Heart left ventricle (tissue), 16 donors: ENCODE measurements at regions not wholly inside any gene's neighbourhood (a gene's known extent, or its start where the extent isn't known, plus 50 kb on each side); places are given as distances from the start of the nearest gene placed in this dataset.

Source experiments
- ATAC-seq, 4 donors: fragments of 200-7000 bp; cut with Tn5 transposase; one replicate each; pipeline ENCODE4 v1.9.1; 2020 to 2022; ENCODE audit warnings: moderate library complexity in 4 of 4, mild to moderate bottlenecking in 3 of 4, moderate number of reproducible peaks in 1 of 4
- DNase-seq, 5 donors: peaks; one replicate each; pipeline ENCODE4 v3.0.0-alpha.2; 2020
- H3K27ac ChIP-seq, 12 donors: fragments of 200-600 bp; sonication (generic) in 4 of 12; one replicate each; pipeline versions ENCODE4 v1.5.0 to v1.8.0; 2016 to 2022; ENCODE audit warnings: mild to moderate bottlenecking in 2 of 12
- H3K27me3 ChIP-seq, 9 donors: fragments of 200-600 bp; sonication (generic) in 2 of 9; one replicate each; pipeline versions ENCODE4 v1.5.1 to v1.8.0; 2016 to 2022; ENCODE audit warnings: mild to moderate bottlenecking in 3 of 9
- H3K36me3 ChIP-seq, 9 donors: fragments of 200-600 bp; sonication (generic) in 2 of 9; one replicate each; pipeline versions ENCODE4 v1.5.0 to v1.8.0; 2018 to 2022; ENCODE audit warnings: mild to moderate bottlenecking in 2 of 9
- H3K4me1 ChIP-seq, 12 donors: fragments of 200-600 bp; sonication (generic) in 4 of 12; one replicate each; pipeline versions ENCODE4 v1.5.0 to v1.8.0; 2016 to 2022; ENCODE audit warnings: mild to moderate bottlenecking in 3 of 12
- H3K4me3 ChIP-seq, 12 donors: fragments of 200-600 bp; sonication (generic) in 4 of 12; one replicate each; pipeline versions ENCODE4 v1.5.0 to v1.8.0; 2017 to 2022; ENCODE audit warnings: mild to moderate bottlenecking in 9 of 12, moderate library complexity in 4 of 12
- H3K9me3 ChIP-seq, 12 donors: fragments of 200-600 bp; sonication (generic) in 4 of 12; one replicate each; pipeline versions ENCODE4 v1.5.0 to v1.8.0; 2016 to 2022; ENCODE audit warnings: mild to moderate bottlenecking in 1 of 12
- CTCF ChIP-seq, 12 donors: fragments of 200-600 bp; sonication (generic) in 4 of 12; IDR thresholded peaks; one replicate each; pipeline versions ENCODE4 v1.5.0 to v1.8.0; 2018 to 2022; ENCODE audit warnings: antibody characterized with exemption in 12 of 12, mild to moderate bottlenecking in 5 of 12
- POLR2A ChIP-seq, 2 donors: fragments of 450-650 bp; IDR thresholded peaks; one replicate each; pipeline ENCODE4 v1.6.1; 2017; ENCODE audit warnings: antibody characterized with exemption in 2 of 2, mild to moderate bottlenecking in 2 of 2, moderate library complexity in 2 of 2
- WGBS, 4 donors: extraction: QIAGEN DNeasy Blood & Tissue Kit in 2 of 4; methylation state at CpG; one replicate each; pipeline versions ENCODE4 v1.1.5 to v1.1.7; 2013 to 2018; 5-methylcytosine and 5-hydroxymethylcytosine counted together
- intact Hi-C, 10 donors: fragments of 100-400 bp; cut with DNase I; formaldehyde crosslinking; loops; one replicate each; pipeline versions ENCODE4 v1.11.1 to v1.14.2; 2022
- donor health status: ischemic (EF 13 %, LVEDD 7.1; RV severe dilation, severe dysfunction).
- donor health status: healthy with polysubstance abuse.
- donor health status: DM: no; HTN: yes; CAD: no.
- donor health status: DM: no; HTN: no; CAD: no.
- donor health status: ischemic (EF 25% LVEDD 6.9; RV normal size, moderate dysfunction).
- donor health status: ischemic (EF 25% LVEDD 5.7; RV mildly dilated, moderate dysfunction).
- donor health status: healthy.
- donor health status: DM: yes; HTN: yes; CAD: no.
- donor health status: ischemic (EF 35%, LVEDD 5.7; RV mildly dilated, moderate dysfunction).
- donor health status: nonischemic (EF 11% LVEDD 7.7; RV severe dilation, severe dysfunction).
- donor health status: DM: yes; HTN: yes; CAD: no.
- donor health status: PGD.
- donor health status: ischemic (EF 29% LVEDD 5.4; RV normal size, mild dysfunction).
- donor health status: nonischemic (EF 23%, LVEDD 6.1; RV moderate dilation, normal function).

- H3K4me3 ChIP-seq = no peak overlapping the region
- 39 to 61% (median 45%) methylated on average over 6 of the region's 6 CpGs for WGBS, 4 donors
- TF ChIP-seq POLR2A (IDR thresholded peaks at IDR 0.05) = no peak
- TF ChIP-seq CTCF (IDR thresholded peaks at IDR 0.05) = no peak
- H3K36me3 ChIP-seq = no peaks in the 10 kb centered on the region
- no peaks in the 10 kb centered on the region for H3K9me3 ChIP-seq
- intact Hi-C loops = no loop called here
- H3K27ac ChIP-seq = no peak overlapping the region
- no peaks in the 10 kb centered on the region for H3K4me1 ChIP-seq
- DNase-seq (no peak), ATAC-seq (no peak)
- no peaks in the 10 kb centered on the region for H3K27me3 ChIP-seq
These were observed 127.1 kb upstream of the CDH7 start for GRCh38 chr18:65623676-65624075.

GRCh38 chr18:65622436-65622835 lies 128.4 kb upstream of the CDH7 start:
- no peaks in the 10 kb centered on the region for H3K27me3 ChIP-seq
- WGBS, 4 donors = 45 to 52% (median 49%) methylated on average over 4 of the region's 4 CpGs
- ATAC-seq = no peak
- no peaks in the 10 kb centered on the region for H3K36me3 ChIP-seq
- TF ChIP-seq POLR2A (IDR thresholded peaks at IDR 0.05) = no peak
- no peak for TF ChIP-seq CTCF (IDR thresholded peaks at IDR 0.05)
- no peak for DNase-seq
- H3K27ac ChIP-seq = no peak overlapping the region
- H3K4me3 ChIP-seq = no peak overlapping the region
- H3K4me1 ChIP-seq = no peaks in the 10 kb centered on the region
- intact Hi-C loops = no loop called here
- no peaks in the 10 kb centered on the region for H3K9me3 ChIP-seq

GRCh38 chr18:65620076-65620696 lies 130.6 kb upstream of the CDH7 start:
- Histone ChIP-seq H3K36me3 (no peaks in the 10 kb centered on the region), H3K9me3 (no peaks in the 10 kb centered on the region), H3K27me3 (no peaks in the 10 kb centered on the region), H3K27ac (no peak overlapping the region), H3K4me1 (no peaks in the 10 kb centered on the region), H3K4me3 (no peak overlapping the region)
- intact Hi-C loops = no loop called here
- no peak for TF ChIP-seq POLR2A (IDR thresholded peaks at IDR 0.05)
- TF ChIP-seq CTCF (IDR thresholded peaks at IDR 0.05) = no peak
- DNase-seq (no peak), ATAC-seq (no peak)
- WGBS, 4 donors = 83 to 86% (median 83%) methylated on average over 9 of the region's 9 CpGs

GRCh38 chr18:65610939-65611338 lies 139.9 kb upstream of the CDH7 start:
- intact Hi-C loops = no loop called here
- 45 to 58% (median 50%) methylated on average over 3 of the region's 3 CpGs for WGBS, 4 donors
- no peak overlapping the region for H3K27ac ChIP-seq
- no peaks in the 10 kb centered on the region for H3K9me3 ChIP-seq
- DNase-seq = no peak
- H3K36me3 ChIP-seq = no peaks in the 10 kb centered on the region
- TF ChIP-seq CTCF (IDR thresholded peaks at IDR 0.05) (no peak), POLR2A (IDR thresholded peaks at IDR 0.05) (no peak)
- no peak overlapping the region for H3K4me3 ChIP-seq
- H3K27me3 ChIP-seq = no peaks in the 10 kb centered on the region
- no peaks in the 10 kb centered on the region for H3K4me1 ChIP-seq
- ATAC-seq = no peak
